Mesendoderm (in vitro differentiated cells): ENCODE measurements at regions not wholly inside any gene's neighbourhood (a gene's known extent, or its start where the extent isn't known, plus 50 kb on each side); places are given as distances from the start of the nearest gene placed in this dataset.
"Not testable (repeated sequence)": the region's sequence is repeated elsewhere in the genome, so short reads cannot be mapped to it uniquely, and the experiment has no call there.

Source experiments
- DNase-seq: peaks from one replicate; pipeline ENCODE4 v3.0.0; 2013
- H2AK5ac ChIP-seq: 2 replicates; pipeline ENCODE4 v1.6.1; 2013; ENCODE audit warnings: low read length, inconsistent platforms
- H2BK120ac ChIP-seq: 2 replicates; pipeline ENCODE4 v1.6.1; 2013; ENCODE audit warnings: low read depth, mild to moderate bottlenecking, low read length, moderate library complexity, mixed read lengths
- H2BK15ac ChIP-seq: replicated peaks from 2 replicates; pipeline ENCODE4 v1.6.1; 2013; ENCODE audit warnings: low read depth, mild to moderate bottlenecking, moderate library complexity
- H2BK5ac ChIP-seq: 2 replicates; pipeline ENCODE4 v1.6.1; 2013; ENCODE audit warnings: low read length, inconsistent platforms
- H3K18ac ChIP-seq: 2 replicates; pipeline ENCODE4 v1.6.1; 2013; ENCODE audit warnings: mild to moderate bottlenecking, low read length, mixed read lengths
- H3K23ac ChIP-seq: one replicate; pipeline ENCODE4 v1.6.1; 2013; ENCODE audit warnings: low read length
- H3K27ac ChIP-seq: 2 replicates; pipeline ENCODE4 v1.5.1; 2013; ENCODE audit warnings: low read depth, mild to moderate bottlenecking, inconsistent platforms, low read length, moderate library complexity
- H3K27me3 ChIP-seq: 2 replicates; pipeline ENCODE4 v1.6.1; 2013; ENCODE audit warnings: low read length, control low read depth, mild to moderate bottlenecking, inconsistent platforms; ENCODE audit not compliant: insufficient read depth, poor library complexity
- H3K36me3 ChIP-seq: 2 replicates; pipeline ENCODE4 v1.6.1; 2013; ENCODE audit warnings: low read length, inconsistent platforms; ENCODE audit not compliant: control insufficient read depth, insufficient read depth
- H3K4ac ChIP-seq: one replicate; pipeline ENCODE4 v1.6.1; 2013; ENCODE audit warnings: low read depth, mild to moderate bottlenecking, low read length, moderate library complexity
- H3K4me1 ChIP-seq: 2 replicates; pipeline ENCODE4 v1.6.1; 2013; ENCODE audit warnings: low read depth, low read length, inconsistent platforms; ENCODE audit not compliant: control insufficient read depth
- H3K4me2 ChIP-seq: 2 replicates; pipeline ENCODE4 v1.6.1; 2013; ENCODE audit warnings: low read length
- H3K4me3 ChIP-seq: 2 replicates; pipeline ENCODE4 v1.5.1; 2013; ENCODE audit warnings: mild to moderate bottlenecking, low read length
- H3K56ac ChIP-seq: one replicate; pipeline ENCODE4 v1.6.1; 2013; ENCODE audit warnings: low read length
- H3K79me1 ChIP-seq: 2 replicates; pipeline ENCODE4 v1.6.1; 2013; ENCODE audit warnings: low read length, inconsistent platforms
- H3K79me2 ChIP-seq: 2 replicates; pipeline ENCODE4 v1.6.1; 2013; ENCODE audit warnings: mild to moderate bottlenecking, low read length; ENCODE audit not compliant: control insufficient read depth, insufficient read depth
- H3K9ac ChIP-seq: 2 replicates; pipeline ENCODE4 v1.6.1; 2013; ENCODE audit warnings: low read length, inconsistent platforms
- H4K5ac ChIP-seq: one replicate; pipeline ENCODE4 v1.6.1; 2013; ENCODE audit warnings: low read length
- H4K8ac ChIP-seq: one replicate; pipeline ENCODE4 v1.6.1; 2013; ENCODE audit warnings: low read depth, mild to moderate bottlenecking, control low read depth, low read length, moderate library complexity
- WGBS: extraction: QIAGEN DNeasy Blood & Tissue Kit; methylation state at CpG from one replicate; pipeline ENCODE4 v1.1.7; 2013; ENCODE audit warnings: low lambda C conversion rate, missing lambda C conversion rate; ENCODE audit not compliant: insufficient coverage; ENCODE audit errors: extremely low coverage; 5-methylcytosine and 5-hydroxymethylcytosine counted together

DNA sequence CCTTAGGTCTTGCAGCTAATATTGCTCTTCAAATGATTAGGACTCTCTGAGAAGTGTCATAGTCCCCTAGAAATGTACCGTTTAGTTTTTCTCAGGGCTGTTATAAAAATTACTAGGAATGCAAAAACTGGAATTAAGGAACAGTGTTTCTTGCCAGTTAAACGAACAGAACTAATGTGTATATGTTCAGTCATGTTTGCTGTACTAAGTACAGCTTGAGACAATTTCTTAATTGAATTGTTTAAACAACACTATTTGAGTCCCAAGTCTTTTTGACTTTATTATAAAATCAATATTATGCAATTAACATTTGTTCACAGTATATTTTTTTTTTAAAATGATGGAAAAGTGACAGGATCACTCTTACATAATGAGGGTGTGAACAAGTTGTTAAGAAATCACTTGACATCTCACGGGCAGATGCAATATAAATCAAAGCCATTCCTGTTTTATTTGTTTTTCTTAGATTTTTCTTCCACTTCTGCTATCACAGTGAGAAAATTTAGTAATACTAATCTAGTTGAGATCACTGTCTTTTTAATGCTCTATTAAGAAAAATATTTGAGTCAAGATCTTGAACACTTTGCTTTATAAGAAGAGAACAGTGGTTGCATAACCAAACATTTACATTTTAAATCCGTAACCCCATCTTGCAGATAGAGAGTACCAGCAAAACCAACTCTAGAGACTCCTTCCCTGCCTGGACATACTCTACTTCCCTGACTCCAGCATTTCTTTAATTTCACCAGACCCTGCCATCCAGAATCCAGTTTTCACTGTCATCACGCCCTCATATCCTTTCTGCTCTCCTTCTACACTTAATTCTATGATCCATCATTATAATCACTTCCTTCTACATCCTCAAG is 140.7 kb upstream of the KITLG start:
- no peak overlapping the region for H2BK120ac ChIP-seq
- no peaks in the 10 kb centered on the region for H3K79me2 ChIP-seq
- no peaks in the 10 kb centered on the region for H3K4me1 ChIP-seq
- H3K4me3 ChIP-seq = no peak overlapping the region
- H3K27ac ChIP-seq = no peak overlapping the region
- H3K79me1 ChIP-seq = no peaks in the 10 kb centered on the region
- H3K36me3 ChIP-seq = no peaks in the 10 kb centered on the region
- no peak overlapping the region for H2AK5ac ChIP-seq
- H3K9ac ChIP-seq = no peak overlapping the region
- H2BK5ac ChIP-seq = no peak overlapping the region
- H2BK15ac ChIP-seq = no peak overlapping the region
- no peak overlapping the region for H3K56ac ChIP-seq
- H3K4ac ChIP-seq = no peak overlapping the region
- H3K18ac ChIP-seq = no peak overlapping the region
- no peak overlapping the region for H3K4me2 ChIP-seq
- no peaks in the 10 kb centered on the region for H3K27me3 ChIP-seq
- no CpG with 5 or more reads among the region's 5 CpGs for WGBS
- H4K8ac ChIP-seq = no peak overlapping the region
- no peak for DNase-seq
- no peak overlapping the region for H4K5ac ChIP-seq
- H3K23ac ChIP-seq = no peak overlapping the region

DNA sequence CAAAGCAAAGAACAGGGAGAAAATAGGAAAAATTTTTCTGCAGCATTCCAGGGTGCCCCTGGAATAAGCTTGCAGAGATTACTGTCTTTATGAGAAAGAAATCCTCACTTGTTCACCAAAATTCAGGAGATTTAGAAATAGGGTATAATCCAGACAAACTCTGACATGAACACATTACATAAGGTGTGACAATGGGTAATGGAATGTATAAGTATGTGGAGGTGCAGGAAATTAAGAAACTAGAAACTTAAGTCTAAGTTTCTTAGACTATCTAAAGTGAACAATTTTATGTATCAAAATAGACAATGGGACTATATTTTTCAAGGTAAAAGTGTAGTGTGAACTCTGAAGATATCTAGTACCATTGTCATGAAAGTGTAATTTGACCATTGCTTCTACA is 140.0 kb upstream of the KITLG start:
- Histone ChIP-seq H3K4me1 (no peaks in the 10 kb centered on the region), H2BK15ac (no peak overlapping the region), H3K27me3 (no peaks in the 10 kb centered on the region), H2BK5ac (no peak overlapping the region), H3K36me3 (no peaks in the 10 kb centered on the region), H4K8ac (no peak overlapping the region), H3K27ac (no peak overlapping the region), H3K4me3 (no peak overlapping the region), H2AK5ac (no peak overlapping the region), H3K18ac (no peak overlapping the region), H3K9ac (no peak overlapping the region), H4K5ac (no peak overlapping the region), H3K79me2 (no peaks in the 10 kb centered on the region), H3K23ac (no peak overlapping the region), H2BK120ac (no peak overlapping the region), H3K4ac (no peak overlapping the region), H3K79me1 (no peaks in the 10 kb centered on the region), H3K56ac (no peak overlapping the region), H3K4me2 (no peak overlapping the region)
- DNase-seq = no peak

DNA sequence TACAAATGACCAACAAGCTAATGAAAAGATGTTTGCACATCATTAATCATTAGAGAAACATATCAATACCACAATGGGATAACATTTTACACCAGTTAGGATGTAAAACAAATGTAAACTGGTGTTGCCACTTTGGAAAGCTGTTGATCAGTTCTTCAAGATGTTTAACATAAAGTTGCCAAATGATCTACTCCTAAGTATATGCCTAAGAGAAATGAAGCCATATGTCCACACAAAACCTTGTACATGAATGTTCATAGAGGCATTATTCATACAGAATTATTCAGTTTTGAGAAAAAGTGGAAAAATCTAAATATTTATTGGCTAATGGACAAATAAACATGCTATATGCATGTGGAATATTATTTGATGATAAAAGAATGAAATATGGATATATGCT is 136.9 kb upstream of the KITLG start:
- Histone ChIP-seq H3K79me2 (no peaks in the 10 kb centered on the region), H3K79me1 (no peaks in the 10 kb centered on the region), H2AK5ac (no peak overlapping the region), H2BK120ac (no peak overlapping the region), H3K4me2 (no peak overlapping the region), H2BK5ac (no peak overlapping the region), H3K4me1 (no peaks in the 10 kb centered on the region), H3K18ac (no peak overlapping the region), H3K27me3 (no peaks in the 10 kb centered on the region), H3K36me3 (no peaks in the 10 kb centered on the region), H4K8ac (no peak overlapping the region), H2BK15ac (no peak overlapping the region), H3K9ac (no peak overlapping the region), H3K23ac (no peak overlapping the region), H3K4ac (no peak overlapping the region), H4K5ac (no peak overlapping the region), H3K27ac (no peak overlapping the region), H3K56ac (no peak overlapping the region), H3K4me3 (no peak overlapping the region)
- no peak for DNase-seq

DNA sequence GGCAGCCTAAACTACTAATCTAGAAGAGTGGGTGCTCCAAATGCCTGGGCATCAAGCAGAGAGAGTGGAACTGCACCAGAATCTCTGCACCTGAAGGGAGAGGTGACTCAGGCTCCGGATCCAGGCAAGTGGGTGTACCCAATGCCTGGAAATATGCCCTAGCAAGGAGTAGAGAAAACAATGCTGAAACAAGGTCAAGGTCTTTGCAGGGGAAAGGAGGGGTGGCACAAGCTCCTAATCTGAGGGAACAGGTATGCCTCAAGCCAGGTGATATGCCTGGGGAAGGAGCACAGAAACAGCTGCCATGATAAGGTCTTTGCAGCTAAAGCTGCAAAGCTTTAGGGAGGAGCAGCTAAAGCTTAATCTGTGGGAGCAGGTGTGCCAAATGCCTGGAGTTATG is 136.0 kb upstream of the KITLG start:
- no peaks in the 10 kb centered on the region for H3K36me3 ChIP-seq
- H3K4me2 ChIP-seq = no peak overlapping the region
- no peak overlapping the region for H3K56ac ChIP-seq
- no peak overlapping the region for H3K4me3 ChIP-seq
- H2BK15ac ChIP-seq = no peak overlapping the region
- no peak overlapping the region for H3K27ac ChIP-seq
- H3K4me1 ChIP-seq = no peaks in the 10 kb centered on the region
- WGBS = no CpG with 5 or more reads among the region's 1 CpG
- DNase-seq = no peak
- no peaks in the 10 kb centered on the region for H3K27me3 ChIP-seq
- no peak overlapping the region for H3K18ac ChIP-seq
- H2BK120ac ChIP-seq = no peak overlapping the region
- no peak overlapping the region for H2AK5ac ChIP-seq
- no peak overlapping the region for H3K9ac ChIP-seq
- no peak overlapping the region for H4K8ac ChIP-seq
- no peaks in the 10 kb centered on the region for H3K79me2 ChIP-seq
- no peaks in the 10 kb centered on the region for H3K79me1 ChIP-seq
- no peak overlapping the region for H3K23ac ChIP-seq
- H3K4ac ChIP-seq = no peak overlapping the region
- no peak overlapping the region for H4K5ac ChIP-seq
- no peak overlapping the region for H2BK5ac ChIP-seq

DNA sequence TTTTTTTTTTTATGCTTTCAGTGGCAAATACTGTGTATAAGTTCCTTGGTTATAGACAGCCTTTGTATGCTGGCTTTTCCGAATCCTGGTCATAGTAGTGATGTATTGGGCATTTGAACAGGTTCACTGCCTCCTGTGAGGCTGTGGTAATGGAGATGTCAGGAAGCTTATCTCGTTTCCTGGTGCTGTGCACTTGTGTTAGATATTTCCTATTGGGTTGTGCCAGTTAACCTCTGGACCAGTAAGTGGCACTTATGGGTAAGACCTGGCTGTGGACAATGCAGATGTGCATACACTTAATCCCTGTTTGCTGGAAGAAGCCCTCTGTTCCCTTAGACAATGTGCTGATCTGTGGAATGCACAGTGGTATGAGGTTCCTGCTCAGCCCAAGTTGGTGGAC is 135.4 kb upstream of the KITLG start:
- Histone ChIP-seq H2BK15ac (no peak overlapping the region), H2AK5ac (no peak overlapping the region), H3K27me3 (no peaks in the 10 kb centered on the region), H4K5ac (no peak overlapping the region), H2BK5ac (no peak overlapping the region), H3K27ac (no peak overlapping the region), H2BK120ac (no peak overlapping the region), H3K9ac (no peak overlapping the region), H4K8ac (no peak overlapping the region), H3K79me1 (no peaks in the 10 kb centered on the region), H3K36me3 (no peaks in the 10 kb centered on the region), H3K4me2 (no peak overlapping the region), H3K23ac (no peak overlapping the region), H3K79me2 (no peaks in the 10 kb centered on the region), H3K18ac (no peak overlapping the region), H3K4me3 (no peak overlapping the region), H3K4ac (no peak overlapping the region), H3K56ac (no peak overlapping the region), H3K4me1 (no peaks in the 10 kb centered on the region)
- no CpG with 5 or more reads among the region's 2 CpGs for WGBS
- DNase-seq = no peak

DNA sequence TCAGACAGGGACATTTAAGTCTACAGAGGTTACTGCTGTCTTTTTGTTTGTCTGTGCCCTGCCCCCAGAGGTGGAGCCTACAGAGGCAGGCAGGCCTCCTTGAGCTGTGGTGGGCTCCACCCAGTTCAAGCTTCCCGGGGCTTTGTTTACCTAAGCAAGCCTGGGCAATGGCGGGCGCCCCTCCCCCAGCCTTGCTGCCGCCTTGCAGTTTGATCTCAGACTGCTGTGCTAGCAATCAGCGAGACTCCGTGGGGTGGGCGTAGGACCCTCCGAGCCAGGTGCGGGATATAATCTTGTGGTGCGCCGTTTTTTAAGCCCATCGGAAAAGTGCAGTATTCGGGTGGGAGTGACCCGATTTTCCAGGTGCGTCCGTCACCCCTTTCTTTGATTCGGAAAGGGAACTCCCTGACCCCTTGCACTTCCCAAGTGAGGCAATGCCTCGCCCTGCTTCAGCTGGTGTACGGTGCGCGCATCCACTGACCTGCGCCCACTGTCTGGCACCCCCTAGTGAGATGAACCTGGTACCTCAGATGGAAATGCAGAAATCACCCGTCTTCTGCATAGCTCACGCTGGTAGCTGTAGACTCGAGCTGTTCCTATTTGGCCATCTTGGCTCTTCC is 134.1 kb upstream of the KITLG start:
- not testable (repeated sequence) for H3K27me3 ChIP-seq, H3K27ac ChIP-seq, H3K79me1 ChIP-seq, H2BK5ac ChIP-seq, H3K9ac ChIP-seq, H2BK120ac ChIP-seq, H3K18ac ChIP-seq, H3K79me2 ChIP-seq, H3K56ac ChIP-seq, H3K4ac ChIP-seq, H3K36me3 ChIP-seq, H2AK5ac ChIP-seq, H4K8ac ChIP-seq, H4K5ac ChIP-seq, H3K23ac ChIP-seq, H3K4me1 ChIP-seq, H3K4me3 ChIP-seq, DNase-seq, H3K4me2 ChIP-seq, H2BK15ac ChIP-seq
- WGBS = no CpG with 5 or more reads among the region's 25 CpGs
